Large intestine (tissue), 3 donors: ENCODE measurements at regions not wholly inside any gene's neighbourhood (a gene's known extent, or its start where the extent isn't known, plus 50 kb on each side); places are given as distances from the start of the nearest gene placed in this dataset.
A peak's percentile ranks its signal among the peaks of the same experiment; 100 is the strongest.

Experiments used
- DNase-seq, 2 donors: peaks; one replicate each; pipeline versions ENCODE4 v3.0.0 to v3.0.0-alpha.2; 2013
- H3K27ac ChIP-seq: one replicate; pipeline ENCODE4 v1.5.1; 2013; ENCODE audit warnings: low read length
- H3K27me3 ChIP-seq: 2 replicates; pipeline ENCODE4 v1.6.1; 2013; ENCODE audit warnings: low read length; ENCODE audit not compliant: control insufficient read depth, insufficient read depth
- H3K36me3 ChIP-seq: 2 replicates; pipeline ENCODE4 v1.6.1; 2013; ENCODE audit warnings: low read length; ENCODE audit not compliant: control insufficient read depth, insufficient read depth
- H3K4me1 ChIP-seq: one replicate; pipeline ENCODE4 v1.6.1; 2013; ENCODE audit warnings: low read length; ENCODE audit not compliant: control insufficient read depth, insufficient read depth
- H3K4me3 ChIP-seq: one replicate; pipeline ENCODE4 v1.5.1; 2013; ENCODE audit warnings: low read length
- H3K9me3 ChIP-seq: one replicate; pipeline ENCODE4 v1.6.1; 2013; ENCODE audit warnings: mild to moderate bottlenecking, low read depth, low read length, moderate library complexity; ENCODE audit not compliant: control insufficient read depth
- WGBS: methylation state at CpG from one replicate; pipeline ENCODE4 v1.1.5; 2013; ENCODE audit warnings: low lambda C conversion rate; ENCODE audit not compliant: insufficient coverage; 5-methylcytosine and 5-hydroxymethylcytosine counted together

- Histone ChIP-seq H3K36me3 (no peaks in the 10 kb centered on the region), H3K4me1 (peaks cover 15% of the 10 kb centered on the region), H3K27me3 (no peaks in the 10 kb centered on the region), H3K4me3 (no peak overlapping the region), H3K9me3 (no peaks in the 10 kb centered on the region), H3K27ac (no peak overlapping the region)
- WGBS, result 100% methylated on average over 1 of the region's 2 CpGs
- no peak for DNase-seq
Measured at GRCh38 chr1:43074709-43075108, 97.4 kb downstream of the EBNA1BP2 start.

- WGBS, result no CpG with 5 or more reads among the region's 3 CpGs
- Histone ChIP-seq H3K4me1 (peaks cover 19% of the 10 kb centered on the region), H3K4me3 (no peak overlapping the region), H3K27ac (no peak overlapping the region), H3K9me3 (no peaks in the 10 kb centered on the region), H3K27me3 (no peaks in the 10 kb centered on the region), H3K36me3 (no peaks in the 10 kb centered on the region)
- no peak for DNase-seq
Measured at GRCh38 chr1:43074244-43074643, 97.8 kb downstream of the EBNA1BP2 start.

- no peak overlapping the region for H3K27ac ChIP-seq
- no peaks in the 10 kb centered on the region for H3K9me3 ChIP-seq
- peaks cover 25% of the 10 kb centered on the region for H3K4me1 ChIP-seq
- WGBS, result 64% methylated on average over 2 of the region's 8 CpGs
- H3K36me3 ChIP-seq, result no peaks in the 10 kb centered on the region
- no peak overlapping the region for H3K4me3 ChIP-seq
- peak; percentile 72 to 78 for DNase-seq
- no peaks in the 10 kb centered on the region for H3K27me3 ChIP-seq
Measured at GRCh38 chr1:43073490-43074230, 98.4 kb downstream of the EBNA1BP2 start.

- Histone ChIP-seq H3K4me1 (peaks cover 29% of the 10 kb centered on the region), H3K9me3 (no peaks in the 10 kb centered on the region), H3K36me3 (no peaks in the 10 kb centered on the region), H3K27me3 (no peaks in the 10 kb centered on the region), H3K4me3 (no peak overlapping the region), H3K27ac (no peak overlapping the region)
- WGBS, result no CpG with 5 or more reads among the region's 4 CpGs
- no peak for DNase-seq
Measured at GRCh38 chr1:43072314-43072713, 99.8 kb downstream of the EBNA1BP2 start.

- Histone ChIP-seq H3K4me1 (peaks cover 29% of the 10 kb centered on the region), H3K27ac (no peak overlapping the region), H3K36me3 (no peaks in the 10 kb centered on the region), H3K4me3 (no peak overlapping the region), H3K9me3 (no peaks in the 10 kb centered on the region), H3K27me3 (no peaks in the 10 kb centered on the region)
- no peak for DNase-seq
- no CpG with 5 or more reads among the region's 2 CpGs for WGBS
Measured at GRCh38 chr1:43071241-43071640, 100.8 kb downstream of the EBNA1BP2 start.

- H3K36me3 ChIP-seq, result no peaks in the 10 kb centered on the region
- no peak overlapping the region for H3K4me3 ChIP-seq
- H3K27me3 ChIP-seq, result no peaks in the 10 kb centered on the region
- H3K27ac ChIP-seq, result no peak overlapping the region
- WGBS, result no CpG with 5 or more reads among the region's 12 CpGs
- no peak for DNase-seq
- peaks cover 29% of the 10 kb centered on the region for H3K4me1 ChIP-seq
- no peaks in the 10 kb centered on the region for H3K9me3 ChIP-seq
Measured at GRCh38 chr1:43069461-43070050, 102.5 kb downstream of the EBNA1BP2 start.

GRCh38 chr1:43068911-43069310 is 103.2 kb downstream of the EBNA1BP2 start:
- Histone ChIP-seq H3K4me1 (peaks cover 29% of the 10 kb centered on the region), H3K4me3 (peak overlapping the region; percentile 52), H3K36me3 (no peaks in the 10 kb centered on the region), H3K9me3 (no peaks in the 10 kb centered on the region), H3K27ac (no peak overlapping the region), H3K27me3 (no peaks in the 10 kb centered on the region)
- no peak for DNase-seq
- no CpG with 5 or more reads among the region's 6 CpGs for WGBS

- Histone ChIP-seq H3K36me3 (no peaks in the 10 kb centered on the region), H3K9me3 (no peaks in the 10 kb centered on the region), H3K4me3 (peak overlapping the region; percentile 52), H3K4me1 (peaks cover 26% of the 10 kb centered on the region), H3K27ac (peak overlapping the region; percentile 15), H3K27me3 (no peaks in the 10 kb centered on the region)
- DNase-seq, result peak in 1 of 2 donors; percentile 71
- no CpG with 5 or more reads among the region's 60 CpGs for WGBS
Measured at GRCh38 chr1:43067977-43068751, 103.9 kb downstream of the EBNA1BP2 start.

GRCh38 chr1:43067233-43067745 is 104.8 kb downstream of the EBNA1BP2 start:
- no CpG with 5 or more reads among the region's 6 CpGs for WGBS
- Histone ChIP-seq H3K27ac (no peak overlapping the region), H3K4me3 (no peak overlapping the region), H3K4me1 (peaks cover 25% of the 10 kb centered on the region), H3K9me3 (no peaks in the 10 kb centered on the region), H3K36me3 (no peaks in the 10 kb centered on the region), H3K27me3 (no peaks in the 10 kb centered on the region)
- no peak for DNase-seq

GRCh38 chr1:43066578-43066977 is 105.5 kb downstream of the EBNA1BP2 start:
- Histone ChIP-seq H3K27me3 (no peaks in the 10 kb centered on the region), H3K4me1 (peaks cover 25% of the 10 kb centered on the region), H3K9me3 (no peaks in the 10 kb centered on the region), H3K4me3 (no peak overlapping the region), H3K36me3 (no peaks in the 10 kb centered on the region), H3K27ac (no peak overlapping the region)
- WGBS, result 100% methylated on average over 1 of the region's 9 CpGs
- DNase-seq, result no peak
